ENCODE measurements at regions not wholly inside any gene's neighbourhood (a gene's known extent, or its start where the extent isn't known, plus 50 kb on each side); places are given as distances from the start of the nearest gene placed in this dataset.

DNA sequence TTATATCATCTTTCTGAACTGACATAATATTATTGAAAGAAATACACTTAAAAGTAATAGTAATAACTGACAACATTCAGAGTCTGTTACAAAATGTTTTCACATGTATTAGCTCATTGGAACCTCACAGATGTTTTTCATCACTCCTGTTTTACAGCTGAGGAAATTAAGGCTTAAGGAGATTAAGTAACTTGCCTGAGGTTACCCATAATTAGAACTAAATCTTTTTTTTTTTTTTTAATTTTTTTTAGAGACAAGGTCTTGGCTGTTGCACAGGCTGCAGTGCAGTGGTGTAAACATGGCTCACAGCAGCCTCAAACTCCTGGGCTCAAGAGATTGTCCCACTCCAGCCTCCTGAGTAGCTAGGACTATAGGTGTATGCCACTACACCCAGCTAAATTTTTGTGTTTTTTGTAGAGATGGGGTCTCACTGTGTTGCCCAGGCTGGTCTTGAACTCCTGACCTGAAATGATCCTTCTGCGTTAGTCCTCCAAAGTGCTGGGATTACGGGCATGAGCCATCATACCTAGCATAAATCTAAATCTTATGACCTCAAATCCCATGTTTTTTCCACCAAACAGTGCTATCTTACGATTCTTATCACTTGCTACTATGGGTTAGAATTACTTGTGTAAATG is 64.7 kb upstream of the MACF1 start:
- DNase-seq (ENCODE audit: extremely low spot score), result no peak
- ChIA-PET CTCF (interaction anchor here (0.6 to 1.4 kb wide), 2 partner anchors 18 to 65 kb away, joined by 3 read pairs; partner anchors contain the start of gene MACF1), POLR2A (interaction anchor here (0.7 to 1.4 kb wide), 2 partner anchors 18 to 31 kb away, joined by 3 read pairs; no protein-coding TSS in a partner anchor)
- TF ChIP-seq ARNT (IDR thresholded peaks at IDR 0.05), result no peak
- no peak for TF ChIP-seq FOXM1 (IDR thresholded peaks at IDR 0.05; ENCODE audit: borderline replicate concordance)
- TF ChIP-seq LEF1 (IDR thresholded peaks at IDR 0.05; ENCODE audit: borderline replicate concordance), result no peak
- no peak for TF ChIP-seq SUZ12 (IDR thresholded peaks at IDR 0.05)
- TF ChIP-seq PKNOX1 (IDR thresholded peaks at IDR 0.05), result no peak
- TF ChIP-seq ZNF384 (IDR thresholded peaks at IDR 0.05), result no peak
- no peak for TF ChIP-seq CTBP1 (IDR thresholded peaks at IDR 0.05; ENCODE audit: borderline replicate concordance)
- TF ChIP-seq L3MBTL2 (conservative IDR thresholded peaks at IDR 0.05), result no peak

DNA sequence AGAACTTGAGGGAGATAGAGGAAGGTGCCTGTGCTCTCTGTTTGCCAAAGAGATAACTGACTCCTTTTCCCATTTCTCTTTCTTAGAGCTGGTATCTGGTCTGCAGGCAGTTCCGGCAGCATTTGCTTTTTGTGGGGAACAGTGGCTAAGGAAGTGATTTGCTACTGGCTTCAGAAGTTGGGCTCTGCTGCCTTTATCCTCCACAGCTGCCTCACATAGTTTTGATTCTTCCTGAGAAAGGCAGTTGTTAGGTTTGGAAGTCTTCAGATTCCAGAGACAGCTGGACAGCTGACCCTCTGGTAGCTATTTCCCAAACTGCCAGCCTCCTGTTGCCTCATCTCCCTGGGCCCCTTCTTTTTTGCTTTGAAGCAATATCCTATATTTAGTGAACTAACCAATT is 62.6 kb upstream of the MACF1 start:
- TF ChIP-seq PKNOX1 (IDR thresholded peaks at IDR 0.05) (no peak), SP1 (IDR thresholded peaks at IDR 0.05) (no peak), HDGF (IDR thresholded peaks at IDR 0.05; ENCODE audit: borderline replicate concordance) (no peak), NFRKB (IDR thresholded peaks at IDR 0.05) (no peak), FOXA1 (IDR thresholded peaks at IDR 0.05) (no peak), CTBP1 (IDR thresholded peaks at IDR 0.05; ENCODE audit: borderline replicate concordance) (no peak), TARDBP (IDR thresholded peaks at IDR 0.05) (no peak), L3MBTL2 (conservative IDR thresholded peaks at IDR 0.05) (no peak), ZNF384 (IDR thresholded peaks at IDR 0.05) (no peak)
- CTCF ChIA-PET, result interaction anchor here (1.1 to 1.4 kb wide), 3 partner anchors 10 to 51 kb away, joined by 3 read pairs; no protein-coding TSS in a partner anchor
- POLR2A ChIA-PET, result interaction anchor here (1.1 to 1.7 kb wide), 2 partner anchors 35 to 49 kb away, joined by 3 to 4 read pairs; no protein-coding TSS in a partner anchor
- DNase-seq (ENCODE audit: extremely low spot score), result no peak

GRCh38 chr1:39142401-39143060 is 62.0 kb upstream of the MACF1 start:
- no peak for DNase-seq (ENCODE audit: extremely low spot score)
- ChIA-PET CTCF (interaction anchor here (0.7 to 1.4 kb wide), 5 partner anchors 10 to 50 kb away, joined by 3 read pairs; no protein-coding TSS in a partner anchor), POLR2A (interaction anchor here (1.1 to 1.7 kb wide), 2 partner anchors 36 to 49 kb away, joined by 3 to 4 read pairs; no protein-coding TSS in a partner anchor)
- TF ChIP-seq ELF4 (IDR thresholded peaks at IDR 0.05) (no peak), FOXK2 (IDR thresholded peaks at IDR 0.05) (no peak), LEF1 (IDR thresholded peaks at IDR 0.05; ENCODE audit: borderline replicate concordance) (no peak), TARDBP (IDR thresholded peaks at IDR 0.05) (no peak), FOXA1 (IDR thresholded peaks at IDR 0.05) (no peak), BHLHE40 (IDR thresholded peaks at IDR 0.05; ENCODE audit: borderline replicate concordance) (no peak), HDGF (IDR thresholded peaks at IDR 0.05; ENCODE audit: borderline replicate concordance) (no peak), PKNOX1 (IDR thresholded peaks at IDR 0.05) (no peak), FOXM1 (IDR thresholded peaks at IDR 0.05; ENCODE audit: borderline replicate concordance) (no peak), ZNF384 (IDR thresholded peaks at IDR 0.05) (no peak), SP1 (IDR thresholded peaks at IDR 0.05) (no peak), CTBP1 (IDR thresholded peaks at IDR 0.05; ENCODE audit: borderline replicate concordance) (no peak), NFRKB (IDR thresholded peaks at IDR 0.05) (no peak), SUZ12 (IDR thresholded peaks at IDR 0.05) (no peak), L3MBTL2 (conservative IDR thresholded peaks at IDR 0.05) (no peak), ARNT (IDR thresholded peaks at IDR 0.05) (no peak)

GRCh38 chr1:39144924-39145323 is 59.6 kb upstream of the MACF1 start:
- ChIA-PET POLR2A (no interaction called here), CTCF (interaction anchor here (0.7 to 1.3 kb wide), 2 partner anchors 12 to 13 kb away, joined by 4 to 5 read pairs; no protein-coding TSS in a partner anchor)
- no peak for DNase-seq (ENCODE audit: extremely low spot score)
- TF ChIP-seq TARDBP (IDR thresholded peaks at IDR 0.05), result no peak
- no peak for TF ChIP-seq FOXA1 (IDR thresholded peaks at IDR 0.05)
- TF ChIP-seq CTBP1 (IDR thresholded peaks at IDR 0.05; ENCODE audit: borderline replicate concordance), result no peak
- TF ChIP-seq LEF1 (IDR thresholded peaks at IDR 0.05; ENCODE audit: borderline replicate concordance), result no peak
- no peak for TF ChIP-seq SP1 (IDR thresholded peaks at IDR 0.05)
- TF ChIP-seq FOXK2 (IDR thresholded peaks at IDR 0.05), result no peak
- no peak for TF ChIP-seq ARNT (IDR thresholded peaks at IDR 0.05)
- no peak for TF ChIP-seq PKNOX1 (IDR thresholded peaks at IDR 0.05)
- no peak for TF ChIP-seq L3MBTL2 (conservative IDR thresholded peaks at IDR 0.05)
- no peak for TF ChIP-seq BHLHE40 (IDR thresholded peaks at IDR 0.05; ENCODE audit: borderline replicate concordance)
- no peak for TF ChIP-seq SUZ12 (IDR thresholded peaks at IDR 0.05)
- TF ChIP-seq ELF4 (IDR thresholded peaks at IDR 0.05), result no peak
- TF ChIP-seq NFRKB (IDR thresholded peaks at IDR 0.05), result no peak
- no peak for TF ChIP-seq HDGF (IDR thresholded peaks at IDR 0.05; ENCODE audit: borderline replicate concordance)
- TF ChIP-seq FOXM1 (IDR thresholded peaks at IDR 0.05; ENCODE audit: borderline replicate concordance), result no peak
- no peak for TF ChIP-seq ZNF384 (IDR thresholded peaks at IDR 0.05)
